Smooth muscle cell of the brain vasculature (primary cell): ENCODE measurements at regions not wholly inside any gene's neighbourhood (a gene's known extent, or its start where the extent isn't known, plus 50 kb on each side); places are given as distances from the start of the nearest gene placed in this dataset.

Experiments
- DNase-seq: peaks from one replicate; pipeline ENCODE4 v3.0.0-alpha.2; 2012; ENCODE audit warnings: low read depth, low spot score

- no peak for DNase-seq
Observed at GRCh38 chr6:122116835-122117627, 282.4 kb upstream of the HSF2 start.

GRCh38 chr6:122118945-122119506 is 280.4 kb upstream of the HSF2 start:
- no peak for DNase-seq

- DNase-seq, result no peak
Observed at GRCh38 chr6:122122202-122122601, 277.2 kb upstream of the HSF2 start.

- no peak for DNase-seq
Observed at GRCh38 chr6:122122686-122123085, 276.8 kb upstream of the HSF2 start.

- no peak for DNase-seq
Observed at GRCh38 chr6:122124908-122125307, 274.5 kb upstream of the HSF2 start.

GRCh38 chr6:122126894-122127293 is 272.6 kb upstream of the HSF2 start:
- no peak for DNase-seq

- DNase-seq, result no peak
Observed at GRCh38 chr6:122128445-122128844, 271.0 kb upstream of the HSF2 start.

GRCh38 chr6:122129313-122130025 is 270.0 kb upstream of the HSF2 start:
- no peak for DNase-seq

- DNase-seq, result no peak
Observed at GRCh38 chr6:122130026-122130348, 269.5 kb upstream of the HSF2 start.

GRCh38 chr6:122130518-122130917 is 268.9 kb upstream of the HSF2 start:
- no peak for DNase-seq

- no peak for DNase-seq
Observed at GRCh38 chr6:122136386-122136785, 263.1 kb upstream of the HSF2 start.

GRCh38 chr6:122140031-122140430 is 259.4 kb upstream of the HSF2 start:
- no peak for DNase-seq

- no peak for DNase-seq
Observed at GRCh38 chr6:122141246-122141645, 258.2 kb upstream of the HSF2 start.

GRCh38 chr6:122143813-122144601 is 255.4 kb upstream of the HSF2 start:
- DNase-seq, result no peak

- DNase-seq, result no peak
Observed at GRCh38 chr6:122145246-122145645, 254.2 kb upstream of the HSF2 start.

GRCh38 chr6:122145741-122146240 is 253.7 kb upstream of the HSF2 start:
- no peak for DNase-seq

GRCh38 chr6:122147291-122147690 is 252.2 kb upstream of the HSF2 start:
- no peak for DNase-seq

- DNase-seq, result no peak
Observed at GRCh38 chr6:122151066-122151465, 248.4 kb upstream of the HSF2 start.

- DNase-seq, result no peak
Observed at GRCh38 chr6:122151763-122152162, 247.7 kb upstream of the HSF2 start.

GRCh38 chr6:122153557-122153956 is 245.9 kb upstream of the HSF2 start:
- DNase-seq, result no peak

- no peak for DNase-seq
Observed at GRCh38 chr6:122154155-122154554, 245.3 kb upstream of the HSF2 start.
